A549 (cell line): ENCODE measurements at regions not wholly inside any gene's neighbourhood (a gene's known extent, or its start where the extent isn't known, plus 50 kb on each side); places are given as distances from the start of the nearest gene placed in this dataset.

Experiments
- ATAC-seq, 2 experiments: fragments of 200-7000 bp in 1 of 2; fragments of >200 bp in 1 of 2; cut with Nextera tagmentation in 1 of 2; cut with Tn5 transposase in 1 of 2; 3 replicates each; pipeline versions ENCODE4 v1.8.0 to v1.9.1; 2018 to 2020; ENCODE audit warnings: mild to moderate bottlenecking in 1 of 2, moderate library complexity in 1 of 2
- CTCF ChIA-PET: fragments of 300-600 bp; sonication (Branson Sonifier 250); formaldehyde crosslinking; extraction: SDS; loops from one replicate; lab custom pipeline; 2021; ENCODE audit warnings: antibody characterized with exemption, inconsistent platforms; lab: Yijun Ruan, JAX
- POLR2A ChIA-PET: fragments of 350-600 bp; formaldehyde crosslinking; extraction: SDS; loops from one replicate; lab custom pipeline; 2021; ENCODE audit warnings: antibody characterized with exemption, inconsistent platforms; lab: Yijun Ruan, JAX
- DNase-seq, 2 experiments: peaks; one replicate each; pipeline versions ENCODE4 v3.0.0 to v3.0.0-alpha.2; 2011 to 2016; ENCODE audit warnings: low read depth in 1 of 2, low spot score in 1 of 2
- FAIRE-seq: peaks from 2 replicates; lab custom pipeline; 2011; peaks lifted over from hg19 to GRCh38; lab: Jason Lieb, UNC
- H3K27ac ChIP-seq, 2 experiments: fragments of >200 bp; sonication (Bioruptor Twin); formaldehyde crosslinking; 3 replicates each; pipeline ENCODE4 v1.5.1; 2016 to 2017
- H3K4me1 ChIP-seq: fragments of >200 bp; sonication (Bioruptor Twin); formaldehyde crosslinking; 3 replicates; pipeline ENCODE4 v1.6.1; 2016
- H3K4me2 ChIP-seq: fragments of >200 bp; sonication (Bioruptor Twin); formaldehyde crosslinking; 3 replicates; pipeline ENCODE4 v1.6.1; 2016
- H3K4me3 ChIP-seq: fragments of >200 bp; sonication (Bioruptor Twin); formaldehyde crosslinking; 3 replicates; pipeline ENCODE4 v1.5.1; 2016
- H3K9me3 ChIP-seq: fragments of >200 bp; sonication (Bioruptor Twin); formaldehyde crosslinking; 3 replicates; pipeline ENCODE4 v1.6.1; 2016
- CEBPB ChIP-seq, 2 experiments: fragments of >200 bp in 1 of 2; sonication (Bioruptor Twin) in 1 of 2; formaldehyde crosslinking in 1 of 2; IDR thresholded peaks; 2 replicates each; pipeline ENCODE4 v1.6.1; 2012 to 2016
- CHD2 ChIP-seq: fragments of 150-350 bp; IDR thresholded peaks from 2 replicates; pipeline ENCODE4 v1.6.1; 2014; ENCODE audit warnings: low read length; ENCODE audit not compliant: partially characterized antibody
- CHD4 ChIP-seq: fragments of 200-600 bp; sonication (generic); IDR thresholded peaks from 2 replicates; pipeline ENCODE4 v1.6.1; 2016; ENCODE audit warnings: antibody characterized with exemption, mild to moderate bottlenecking, borderline replicate concordance
- EHMT2 ChIP-seq: fragments of 200-600 bp; sonication (generic); IDR thresholded peaks from 2 replicates; pipeline ENCODE4 v1.6.1; 2016; ENCODE audit warnings: antibody characterized with exemption, low read depth, mild to moderate bottlenecking, moderate library complexity
- FOSL2 ChIP-seq, 2 experiments: fragments of 450-650 bp in 1 of 2; fragments of >200 bp in 1 of 2; sonication (Bioruptor Twin) in 1 of 2; formaldehyde crosslinking; IDR thresholded peaks; 2 replicates each; pipeline versions ENCODE4 v1.5.0 to v1.6.1; 2016 to 2020; ENCODE audit warnings: mild to moderate bottlenecking in 1 of 2, moderate library complexity in 1 of 2
- GATA3 ChIP-seq: IDR thresholded peaks from 2 replicates; pipeline ENCODE4 v1.6.1; 2012; ENCODE audit warnings: borderline replicate concordance
- HEYL ChIP-seq: fragments of 250-450 bp; sonication (Bioruptor Pico); IDR thresholded peaks from 2 replicates; pipeline ENCODE4 v1.8.0; 2021; ENCODE audit warnings: mild to moderate bottlenecking, moderate library complexity
- HOXA7 ChIP-seq: fragments of 250-450 bp; sonication (Bioruptor Pico); IDR thresholded peaks from 2 replicates; pipeline ENCODE4 v1.5.0; 2020; ENCODE audit warnings: mild to moderate bottlenecking, moderate library complexity
- HOXB5 ChIP-seq: fragments of 250-450 bp; sonication (Bioruptor Pico); IDR thresholded peaks from 2 replicates; pipeline ENCODE4 v1.5.0; 2020; ENCODE audit warnings: mild to moderate bottlenecking, moderate library complexity
- KDM1A ChIP-seq: fragments of 200-600 bp; sonication (generic); IDR thresholded peaks from 2 replicates; pipeline ENCODE4 v1.6.1; 2016; ENCODE audit warnings: low read depth, mild to moderate bottlenecking
- KDM5A ChIP-seq: fragments of 200-600 bp; sonication (generic); IDR thresholded peaks from 2 replicates; pipeline ENCODE4 v1.6.1; 2016; ENCODE audit warnings: antibody characterized with exemption, mild to moderate bottlenecking
- NPAS2 ChIP-seq: fragments of 250-450 bp; sonication (Bioruptor Pico); IDR thresholded peaks from 2 replicates; pipeline ENCODE4 v1.8.0; 2022; ENCODE audit warnings: mild to moderate bottlenecking, moderate library complexity, borderline replicate concordance
- NR3C1 ChIP-seq: fragments of >200 bp; sonication (Bioruptor Twin); formaldehyde crosslinking; IDR thresholded peaks from 3 replicates; pipeline ENCODE4 v1.6.1; 2017
- PBX3 ChIP-seq: IDR thresholded peaks from 2 replicates; pipeline ENCODE4 v1.6.1; 2012
- REST ChIP-seq: fragments of 200-600 bp; sonication (generic); IDR thresholded peaks from 2 replicates; pipeline ENCODE4 v1.6.1; 2016; ENCODE audit warnings: antibody characterized with exemption, mild to moderate bottlenecking, moderate library complexity
- SMC3 ChIP-seq: fragments of >200 bp; sonication (Bioruptor Twin); formaldehyde crosslinking; IDR thresholded peaks from 3 replicates; pipeline ENCODE4 v1.6.1; 2018; ENCODE audit warnings: inconsistent platforms
- ZC3H11A ChIP-seq: fragments of 450-650 bp; IDR thresholded peaks from 2 replicates; pipeline ENCODE4 v1.6.1; 2014; ENCODE audit warnings: antibody characterized with exemption, mild to moderate bottlenecking
- ZNF302 ChIP-seq: fragments of 250-450 bp; sonication (Bioruptor Pico); IDR thresholded peaks from 2 replicates; pipeline ENCODE4 v1.9.0; 2021; ENCODE audit warnings: inconsistent platforms, mild to moderate bottlenecking, moderate library complexity
- ZSCAN20 ChIP-seq: fragments of 250-450 bp; sonication (Bioruptor Pico); IDR thresholded peaks from 2 replicates; pipeline ENCODE4 v1.8.0; 2022; ENCODE audit warnings: mild to moderate bottlenecking, moderate library complexity
- WGBS: methylation state at CpG from one replicate; pipeline ENCODE4 v1.1.6; 2017; ENCODE audit errors: missing lambda C conversion rate; 5-methylcytosine and 5-hydroxymethylcytosine counted together
- TF ChIP-seq, protein P1 (sequence below): fragments of 450-650 bp; IDR thresholded peaks from 2 replicates; pipeline ENCODE4 v1.6.1; 2014; ENCODE audit warnings: antibody characterized with exemption
- TF ChIP-seq, protein P2 (sequence below): IDR thresholded peaks from 2 replicates; pipeline ENCODE4 v1.6.1; 2012

GRCh38 chr10:3936422-3937040 lies 151.5 kb upstream of the KLF6 start:
- Histone ChIP-seq H3K27ac (no peak overlapping the region), H3K4me1 (no peaks in the 10 kb centered on the region), H3K4me2 (no peak overlapping the region), H3K4me3 (no peak overlapping the region), H3K9me3 (no peaks in the 10 kb centered on the region)
- CTCF ChIA-PET = no interaction called here
- 95% methylated on average over 7 of the region's 7 CpGs for WGBS
- POLR2A ChIA-PET = no interaction called here
- DNase-seq (no peak), ATAC-seq (no peak), FAIRE-seq (no peak)
- TF ChIP-seq KDM1A (no peak), CEBPB (IDR thresholded peaks at IDR 0.05) (no peak)

DNA sequence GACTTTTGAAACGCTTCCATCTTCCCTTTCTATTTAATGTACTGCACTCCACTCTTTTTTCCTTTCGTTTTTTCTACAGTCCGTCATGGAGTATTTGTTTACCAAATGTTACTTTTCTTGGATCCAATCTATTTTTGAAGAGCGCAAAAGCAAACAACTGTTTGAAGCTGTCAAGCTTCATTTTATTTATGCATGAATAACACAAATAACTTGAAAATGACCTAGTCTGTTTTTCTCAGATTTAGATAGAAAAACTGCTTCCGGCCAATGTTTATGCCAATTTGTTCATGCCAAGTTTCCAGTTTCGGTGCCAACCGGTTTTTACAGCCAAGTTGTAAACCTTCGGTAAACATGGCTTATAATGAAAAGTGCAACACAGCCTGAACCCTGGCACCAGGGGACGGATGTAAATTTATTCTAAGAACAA lies 150.9 kb upstream of the KLF6 start:
- H3K4me2 ChIP-seq = no peak overlapping the region
- H3K4me1 ChIP-seq = no peaks in the 10 kb centered on the region
- DNase-seq (no peak), ATAC-seq (no peak), FAIRE-seq (no peak)
- ChIA-PET POLR2A (no interaction called here), CTCF (no interaction called here)
- no peak for TF ChIP-seq ZC3H11A
- TF ChIP-seq HOXA7 (CRISPR knock-in tag) = no peak
- TF ChIP-seq CHD2 = no peak
- no peak for TF ChIP-seq HOXB5 (CRISPR knock-in tag)
- TF ChIP-seq CHD4 = no peak
- no peak for TF ChIP-seq REST
- no peak for TF ChIP-seq KDM5A
- no peak for TF ChIP-seq PBX3
- TF ChIP-seq NPAS2 (CRISPR knock-in tag) = no peak
- no peak for TF ChIP-seq FOSL2 (IDR thresholded peaks at IDR 0.05)
- TF ChIP-seq FOSL2 (CRISPR knock-in tag; IDR thresholded peaks at IDR 0.05) = no peak
- TF ChIP-seq NR3C1 = no peak
- no peak for TF ChIP-seq CEBPB (IDR thresholded peaks at IDR 0.05)
- TF ChIP-seq ZNF302 (CRISPR knock-in tag) = no peak
- no peak for TF ChIP-seq SMC3
- no peak for TF ChIP-seq HEYL
- TF ChIP-seq EHMT2 = no peak
- no peak for TF ChIP-seq GATA3
- TF ChIP-seq, protein P1, sequence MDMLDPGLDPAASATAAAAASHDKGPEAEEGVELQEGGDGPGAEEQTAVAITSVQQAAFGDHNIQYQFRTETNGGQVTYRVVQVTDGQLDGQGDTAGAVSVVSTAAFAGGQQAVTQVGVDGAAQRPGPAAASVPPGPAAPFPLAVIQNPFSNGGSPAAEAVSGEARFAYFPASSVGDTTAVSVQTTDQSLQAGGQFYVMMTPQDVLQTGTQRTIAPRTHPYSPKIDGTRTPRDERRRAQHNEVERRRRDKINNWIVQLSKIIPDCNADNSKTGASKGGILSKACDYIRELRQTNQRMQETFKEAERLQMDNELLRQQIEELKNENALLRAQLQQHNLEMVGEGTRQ = no peak
- no peak for TF ChIP-seq ZSCAN20 (CRISPR knock-in tag)
- TF ChIP-seq, protein P2, sequence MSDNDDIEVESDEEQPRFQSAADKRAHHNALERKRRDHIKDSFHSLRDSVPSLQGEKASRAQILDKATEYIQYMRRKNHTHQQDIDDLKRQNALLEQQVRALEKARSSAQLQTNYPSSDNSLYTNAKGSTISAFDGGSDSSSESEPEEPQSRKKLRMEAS = no peak
- no peak overlapping the region for H3K4me3 ChIP-seq
- WGBS = 82% methylated on average over 9 of the region's 9 CpGs
- H3K27ac ChIP-seq = no peak overlapping the region
- no peaks in the 10 kb centered on the region for H3K9me3 ChIP-seq
